HG02623 (cell line): ENCODE measurements at regions not wholly inside any gene's neighbourhood (a gene's known extent, or its start where the extent isn't known, plus 50 kb on each side); places are given as distances from the start of the nearest gene placed in this dataset.
"Not testable (repeated sequence)": the region's sequence is repeated elsewhere in the genome, so short reads cannot be mapped to it uniquely, and the experiment has no call there.

Experiments
- ATAC-seq: cut with Tn5 transposase; IDR thresholded peaks from one replicate; pipeline ENCODE4 v1.9.1; 2021; ENCODE audit warnings: moderate library complexity; ENCODE audit not compliant: unreplicated experiment

- ATAC-seq: no peak
Observed at GRCh38 chr2:47964277-47964676, 58.0 kb upstream of the FBXO11 start.

- no peak for ATAC-seq
Observed at GRCh38 chr2:47964722-47965434, 58.6 kb upstream of the FBXO11 start.

- ATAC-seq: not testable (repeated sequence)
Observed at GRCh38 chr2:47976728-47977127, 70.4 kb upstream of the FBXO11 start.

GRCh38 chr2:47984041-47984440 lies 77.7 kb upstream of the FBXO11 start:
- no peak for ATAC-seq

- ATAC-seq: no peak
Observed at GRCh38 chr2:47990503-47990902, 84.2 kb upstream of the FBXO11 start.

GRCh38 chr2:47992671-47993070 lies 86.4 kb upstream of the FBXO11 start:
- no peak for ATAC-seq

- no peak for ATAC-seq
Observed at GRCh38 chr2:47996808-47997207, 90.5 kb upstream of the FBXO11 start.

GRCh38 chr2:47999512-47999911 lies 93.2 kb upstream of the FBXO11 start:
- ATAC-seq: no peak

GRCh38 chr2:48001498-48001897 lies 95.2 kb upstream of the FBXO11 start:
- ATAC-seq: no peak

GRCh38 chr2:48006094-48006493 lies 99.8 kb upstream of the FBXO11 start:
- no peak for ATAC-seq

GRCh38 chr2:48007699-48008268 lies 101.5 kb upstream of the FBXO11 start:
- no peak for ATAC-seq

- ATAC-seq: no peak
Observed at GRCh38 chr2:48009256-48009655, 103.0 kb upstream of the FBXO11 start.

GRCh38 chr2:48015421-48015820 lies 109.1 kb upstream of the FBXO11 start:
- no peak for ATAC-seq

GRCh38 chr2:48016225-48017019 lies 110.1 kb upstream of the FBXO11 start:
- ATAC-seq: no peak

- ATAC-seq: no peak
Observed at GRCh38 chr2:48017136-48017535, 110.8 kb upstream of the FBXO11 start.

- no peak for ATAC-seq
Observed at GRCh38 chr2:48018480-48018879, 112.2 kb upstream of the FBXO11 start.

GRCh38 chr2:48026865-48027264 lies 120.6 kb upstream of the FBXO11 start:
- ATAC-seq: no peak

- ATAC-seq: no peak
Observed at GRCh38 chr2:48032765-48033164, 126.5 kb upstream of the FBXO11 start.

GRCh38 chr2:48034295-48034694 lies 128.0 kb upstream of the FBXO11 start:
- ATAC-seq: no peak

- ATAC-seq: no peak
Observed at GRCh38 chr2:48036312-48036711, 130.0 kb upstream of the FBXO11 start.

GRCh38 chr2:48039209-48039990 lies 133.1 kb upstream of the FBXO11 start:
- ATAC-seq: no peak
